Adrenal gland (tissue), 9 donors: ENCODE measurements at regions not wholly inside any gene's neighbourhood (a gene's known extent, or its start where the extent isn't known, plus 50 kb on each side); places are given as distances from the start of the nearest gene placed in this dataset.

Experiments
- DNase-seq, 7 donors: peaks; one replicate each; pipeline ENCODE4 v3.0.0-alpha.2; 2019 to 2020
- H3K27ac ChIP-seq, 5 donors: fragments of 200-600 bp; sonication (generic) in 4 of 5; 1 replicate in 3 of 5; 2 replicates in 2 of 5; pipeline versions ENCODE4 v1.5.1 to v1.8.0; 2016 to 2020; ENCODE audit warnings: mild to moderate bottlenecking in 1 of 5
- H3K27me3 ChIP-seq: fragments of 200-600 bp; 2 replicates; pipeline ENCODE4 v1.8.0; 2021
- H3K36me3 ChIP-seq, 2 donors: fragments of 200-600 bp; replicated peaks in 1 of 2; 1 replicate in 1 of 2; 2 replicates in 1 of 2; pipeline versions ENCODE4 v1.5.1 to v1.8.0; 2018 to 2022
- H3K4me1 ChIP-seq, 2 donors: fragments of 200-600 bp; replicated peaks in 1 of 2; 1 replicate in 1 of 2; 2 replicates in 1 of 2; pipeline versions ENCODE4 v1.5.1 to v1.8.0; 2018 to 2021
- H3K4me3 ChIP-seq, 4 donors: fragments of 200-600 bp; sonication (generic) in 3 of 4; one replicate each; pipeline ENCODE4 v1.5.1; 2016 to 2018
- H3K9me3 ChIP-seq, 3 donors: fragments of 200-600 bp; sonication (generic) in 1 of 3; replicated peaks in 1 of 3; 1 replicate in 2 of 3; 2 replicates in 1 of 3; pipeline versions ENCODE4 v1.5.1 to v1.8.0; 2016 to 2021
- POLR2A ChIP-seq, 2 donors: fragments of 450-650 bp; IDR thresholded peaks; one replicate each; pipeline ENCODE4 v1.6.1; 2017; ENCODE audit warnings: antibody characterized with exemption in 2 of 2, mild to moderate bottlenecking in 2 of 2, moderate library complexity in 1 of 2
- WGBS, 4 donors: extraction: QIAGEN DNeasy Blood & Tissue Kit in 2 of 4; methylation state at CpG; one replicate each; pipeline versions ENCODE4 v1.1.5 to v1.1.7; 2013 to 2017; 5-methylcytosine and 5-hydroxymethylcytosine counted together
- intact Hi-C, 2 donors: fragments of 100-400 bp; cut with DNase I; formaldehyde crosslinking; loops; one replicate each; pipeline versions ENCODE4 v1.14.1 to v1.15.0; 2022 to 2023
- TF ChIP-seq, protein P1 (sequence below), 6 experiments: fragments of 450-650 bp in 4 of 6; fragments of 200-600 bp in 2 of 6; sonication (generic) in 1 of 6; IDR thresholded peaks; 1 replicate in 5 of 6; 2 replicates in 1 of 6; pipeline versions ENCODE4 v1.5.1 to v1.8.0; 2016 to 2021; ENCODE audit warnings: antibody characterized with exemption in 6 of 6, mild to moderate bottlenecking in 2 of 6, moderate library complexity in 1 of 6
- donor health status: healthy with polysubstance abuse.
- donor health status: Bipolar disorder and iron deficiency.
- donor health status: DM: yes; HTN: yes; CAD: no.
- donor health status: DM: no; HTN: no; CAD: no.
- donor health status: DM: no; HTN: no; CAD: no.

DNA sequence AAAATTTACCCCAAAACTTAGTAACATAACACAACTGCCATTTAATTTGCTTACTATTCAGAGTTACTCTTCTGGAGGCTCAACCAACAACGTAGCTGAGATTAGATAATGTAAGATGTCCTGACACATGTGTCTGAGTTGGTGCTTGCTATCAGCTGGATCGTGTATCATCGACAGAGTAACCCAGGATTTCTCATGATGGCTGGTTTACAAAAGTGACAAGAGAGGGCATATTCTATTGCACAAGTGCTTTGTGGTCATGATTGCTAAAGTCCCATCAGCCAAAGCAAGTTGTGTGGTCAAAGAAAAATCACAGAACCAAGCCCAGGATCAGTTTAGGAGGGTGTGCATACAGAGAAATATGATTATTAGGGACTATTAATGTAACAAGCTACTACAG lies 73.4 kb downstream of the CAPZA3 start:
- intact Hi-C loops, result no loop called here
- Histone ChIP-seq H3K27me3 (no peaks in the 10 kb centered on the region), H3K36me3 (no peaks in the 10 kb centered on the region), H3K9me3 (no peaks in the 10 kb centered on the region), H3K27ac (no peak overlapping the region), H3K4me3 (no peak overlapping the region), H3K4me1 (peaks cover 0 to 2% of the 10 kb centered on the region in 2 donors)
- 51 to 80% (median 68%) methylated on average over 3 of the region's 3 CpGs for WGBS, 4 donors
- DNase-seq, result no peak
- no peak for TF ChIP-seq POLR2A (IDR thresholded peaks at IDR 0.05)
- TF ChIP-seq, protein P1, sequence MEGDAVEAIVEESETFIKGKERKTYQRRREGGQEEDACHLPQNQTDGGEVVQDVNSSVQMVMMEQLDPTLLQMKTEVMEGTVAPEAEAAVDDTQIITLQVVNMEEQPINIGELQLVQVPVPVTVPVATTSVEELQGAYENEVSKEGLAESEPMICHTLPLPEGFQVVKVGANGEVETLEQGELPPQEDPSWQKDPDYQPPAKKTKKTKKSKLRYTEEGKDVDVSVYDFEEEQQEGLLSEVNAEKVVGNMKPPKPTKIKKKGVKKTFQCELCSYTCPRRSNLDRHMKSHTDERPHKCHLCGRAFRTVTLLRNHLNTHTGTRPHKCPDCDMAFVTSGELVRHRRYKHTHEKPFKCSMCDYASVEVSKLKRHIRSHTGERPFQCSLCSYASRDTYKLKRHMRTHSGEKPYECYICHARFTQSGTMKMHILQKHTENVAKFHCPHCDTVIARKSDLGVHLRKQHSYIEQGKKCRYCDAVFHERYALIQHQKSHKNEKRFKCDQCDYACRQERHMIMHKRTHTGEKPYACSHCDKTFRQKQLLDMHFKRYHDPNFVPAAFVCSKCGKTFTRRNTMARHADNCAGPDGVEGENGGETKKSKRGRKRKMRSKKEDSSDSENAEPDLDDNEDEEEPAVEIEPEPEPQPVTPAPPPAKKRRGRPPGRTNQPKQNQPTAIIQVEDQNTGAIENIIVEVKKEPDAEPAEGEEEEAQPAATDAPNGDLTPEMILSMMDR (IDR thresholded peaks at IDR 0.05), result no peak

DNA sequence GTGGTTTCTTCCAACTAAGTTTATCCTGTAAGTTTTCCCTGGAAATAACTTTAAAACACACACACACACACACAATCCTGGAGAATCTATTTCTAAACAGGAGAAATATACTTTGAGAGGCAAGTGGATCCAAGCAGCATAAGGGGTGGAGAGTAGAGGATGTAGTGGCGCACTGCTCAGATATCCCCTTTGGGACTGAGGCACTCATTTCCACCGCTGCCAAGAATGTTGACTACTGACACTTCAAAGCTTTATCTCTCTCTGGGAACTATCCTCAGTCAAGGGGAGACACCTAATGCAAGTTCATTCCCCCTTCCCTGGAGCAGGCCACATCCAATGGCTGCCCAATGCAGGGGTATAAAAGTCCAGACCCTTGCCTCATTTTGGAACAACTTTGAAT lies 75.8 kb downstream of the CAPZA3 start:
- Histone ChIP-seq H3K4me1 (no peaks in the 10 kb centered on the region), H3K36me3 (no peaks in the 10 kb centered on the region), H3K4me3 (no peak overlapping the region), H3K27ac (no peak overlapping the region), H3K27me3 (no peaks in the 10 kb centered on the region), H3K9me3 (no peaks in the 10 kb centered on the region)
- intact Hi-C loops, result no loop called here
- WGBS, 4 donors, result 83 to 89% (median 88%) methylated on average over 2 of the region's 2 CpGs
- DNase-seq, result no peak
- TF ChIP-seq, protein P1 (IDR thresholded peaks at IDR 0.05), result no peak
- TF ChIP-seq POLR2A (IDR thresholded peaks at IDR 0.05), result no peak

DNA sequence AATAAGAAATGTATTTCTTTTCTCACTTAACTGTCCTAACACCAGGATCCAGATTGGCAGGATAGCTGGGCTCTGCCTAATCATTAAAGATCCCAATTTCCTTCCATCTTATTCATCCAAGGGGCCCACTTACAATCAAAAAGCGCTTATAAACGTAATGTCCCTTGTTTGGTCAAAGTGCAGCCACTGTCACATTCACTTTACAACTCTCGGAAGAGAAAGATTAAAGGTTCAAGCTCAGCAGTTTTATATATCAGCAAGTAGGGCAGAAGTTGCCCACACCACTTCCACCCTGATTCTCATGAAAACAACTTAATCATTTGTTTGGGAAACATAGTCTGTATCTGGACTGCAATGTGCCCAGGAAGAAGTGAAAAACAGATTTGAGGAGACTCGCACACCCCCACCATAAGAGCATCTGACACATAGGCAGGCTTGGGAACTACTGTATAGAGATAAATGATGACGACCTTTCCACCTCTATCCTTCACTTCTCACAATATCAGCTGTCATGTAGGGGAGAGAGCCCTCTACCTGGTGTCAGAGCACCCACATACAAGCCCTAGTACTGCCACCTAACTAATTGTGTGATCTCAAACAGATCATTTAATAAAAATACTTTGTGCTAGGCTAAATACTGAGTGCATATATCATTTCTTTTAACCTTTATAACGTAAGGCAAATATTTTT lies 80.8 kb downstream of the CAPZA3 start:
- Histone ChIP-seq H3K27ac (no peak overlapping the region), H3K36me3 (no peaks in the 10 kb centered on the region), H3K4me3 (no peak overlapping the region), H3K4me1 (no peaks in the 10 kb centered on the region), H3K27me3 (no peaks in the 10 kb centered on the region), H3K9me3 (no peaks in the 10 kb centered on the region)
- WGBS, 4 donors, result 79 to 89% (median 84%) methylated on average over 6 of the region's 6 CpGs
- intact Hi-C loops, result no loop called here
- no peak for DNase-seq
- TF ChIP-seq POLR2A (IDR thresholded peaks at IDR 0.05), result no peak
- TF ChIP-seq, protein P1 (IDR thresholded peaks at IDR 0.05), result no peak

DNA sequence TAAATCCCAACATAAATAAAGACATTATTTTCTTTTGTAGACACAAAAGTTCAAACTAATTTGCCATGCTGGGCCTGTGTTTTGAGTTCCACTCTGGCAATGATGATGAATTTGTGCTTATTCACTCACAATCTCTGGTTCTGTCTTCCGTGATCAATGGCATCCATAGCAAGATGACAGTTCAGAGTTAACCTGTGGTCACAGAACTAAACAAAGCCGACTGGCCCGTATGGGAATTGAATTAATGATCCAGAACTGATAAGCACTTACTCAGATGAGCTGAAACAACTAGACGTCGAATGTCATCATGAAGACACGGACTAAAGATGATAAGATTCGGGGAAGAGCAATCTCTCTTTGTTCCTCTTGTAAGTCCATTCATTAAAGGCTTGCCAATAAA lies 81.6 kb downstream of the CAPZA3 start:
- Histone ChIP-seq H3K9me3 (no peaks in the 10 kb centered on the region), H3K27ac (no peak overlapping the region), H3K4me3 (no peak overlapping the region), H3K27me3 (no peaks in the 10 kb centered on the region), H3K4me1 (no peaks in the 10 kb centered on the region), H3K36me3 (no peaks in the 10 kb centered on the region)
- no peak for DNase-seq
- WGBS, 4 donors, result 62 to 86% (median 80%) methylated on average over 7 of the region's 7 CpGs
- TF ChIP-seq, protein P1 (IDR thresholded peaks at IDR 0.05), result no peak
- TF ChIP-seq POLR2A (IDR thresholded peaks at IDR 0.05), result no peak
- intact Hi-C loops, result no loop called here
